OCI-LY7 (cell line): ENCODE measurements at regions not wholly inside any gene's neighbourhood (a gene's known extent, or its start where the extent isn't known, plus 50 kb on each side); places are given as distances from the start of the nearest gene placed in this dataset.
"Not testable (repeated sequence)": the region's sequence is repeated elsewhere in the genome, so short reads cannot be mapped to it uniquely, and the experiment has no call there.

ENCODE experiments used
- EZH2phosphoT487 ChIP-seq: fragments of 200-600 bp; sonication (generic); IDR thresholded peaks from 2 replicates; pipeline ENCODE4 v1.6.1; 2018; ENCODE audit warnings: low read depth, borderline replicate concordance, mild to moderate bottlenecking, mixed run types, antibody characterized with exemption, low read length, moderate library complexity, mixed read lengths
- TF ChIP-seq, protein P1 (sequence below): fragments of 200-600 bp; sonication (generic); conservative IDR thresholded peaks from 2 replicates; pipeline ENCODE4 v1.5.1; 2014; ENCODE audit warnings: mild to moderate bottlenecking, antibody characterized with exemption, low read length, moderate library complexity, mixed read lengths

DNA sequence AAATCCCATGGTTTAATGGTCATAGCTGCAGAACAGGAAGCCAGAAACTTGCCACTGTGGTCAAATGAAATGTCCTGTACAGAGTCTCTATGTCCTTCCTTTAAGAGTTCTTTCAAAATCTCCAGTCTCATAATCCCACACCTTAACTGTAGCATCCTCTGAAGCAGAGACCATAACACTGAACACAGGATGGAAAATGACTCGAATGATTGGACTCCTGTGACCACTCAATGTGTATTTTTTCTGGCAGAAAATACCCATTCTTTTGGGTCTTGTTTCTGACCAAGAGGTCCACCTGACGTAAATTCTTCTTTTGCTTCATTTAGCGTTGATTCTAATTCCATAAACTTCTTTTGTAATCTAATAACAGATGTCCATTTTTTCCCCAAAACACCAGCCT lies 181.4 kb upstream of the PLGLB2 start:
- TF ChIP-seq, protein P1, sequence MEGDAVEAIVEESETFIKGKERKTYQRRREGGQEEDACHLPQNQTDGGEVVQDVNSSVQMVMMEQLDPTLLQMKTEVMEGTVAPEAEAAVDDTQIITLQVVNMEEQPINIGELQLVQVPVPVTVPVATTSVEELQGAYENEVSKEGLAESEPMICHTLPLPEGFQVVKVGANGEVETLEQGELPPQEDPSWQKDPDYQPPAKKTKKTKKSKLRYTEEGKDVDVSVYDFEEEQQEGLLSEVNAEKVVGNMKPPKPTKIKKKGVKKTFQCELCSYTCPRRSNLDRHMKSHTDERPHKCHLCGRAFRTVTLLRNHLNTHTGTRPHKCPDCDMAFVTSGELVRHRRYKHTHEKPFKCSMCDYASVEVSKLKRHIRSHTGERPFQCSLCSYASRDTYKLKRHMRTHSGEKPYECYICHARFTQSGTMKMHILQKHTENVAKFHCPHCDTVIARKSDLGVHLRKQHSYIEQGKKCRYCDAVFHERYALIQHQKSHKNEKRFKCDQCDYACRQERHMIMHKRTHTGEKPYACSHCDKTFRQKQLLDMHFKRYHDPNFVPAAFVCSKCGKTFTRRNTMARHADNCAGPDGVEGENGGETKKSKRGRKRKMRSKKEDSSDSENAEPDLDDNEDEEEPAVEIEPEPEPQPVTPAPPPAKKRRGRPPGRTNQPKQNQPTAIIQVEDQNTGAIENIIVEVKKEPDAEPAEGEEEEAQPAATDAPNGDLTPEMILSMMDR, result not testable (repeated sequence)
- TF ChIP-seq EZH2phosphoT487, result not testable (repeated sequence)
